ENCODE measurements at regions not wholly inside any gene's neighbourhood (a gene's known extent, or its start where the extent isn't known, plus 50 kb on each side); places are given as distances from the start of the nearest gene placed in this dataset.

DNA sequence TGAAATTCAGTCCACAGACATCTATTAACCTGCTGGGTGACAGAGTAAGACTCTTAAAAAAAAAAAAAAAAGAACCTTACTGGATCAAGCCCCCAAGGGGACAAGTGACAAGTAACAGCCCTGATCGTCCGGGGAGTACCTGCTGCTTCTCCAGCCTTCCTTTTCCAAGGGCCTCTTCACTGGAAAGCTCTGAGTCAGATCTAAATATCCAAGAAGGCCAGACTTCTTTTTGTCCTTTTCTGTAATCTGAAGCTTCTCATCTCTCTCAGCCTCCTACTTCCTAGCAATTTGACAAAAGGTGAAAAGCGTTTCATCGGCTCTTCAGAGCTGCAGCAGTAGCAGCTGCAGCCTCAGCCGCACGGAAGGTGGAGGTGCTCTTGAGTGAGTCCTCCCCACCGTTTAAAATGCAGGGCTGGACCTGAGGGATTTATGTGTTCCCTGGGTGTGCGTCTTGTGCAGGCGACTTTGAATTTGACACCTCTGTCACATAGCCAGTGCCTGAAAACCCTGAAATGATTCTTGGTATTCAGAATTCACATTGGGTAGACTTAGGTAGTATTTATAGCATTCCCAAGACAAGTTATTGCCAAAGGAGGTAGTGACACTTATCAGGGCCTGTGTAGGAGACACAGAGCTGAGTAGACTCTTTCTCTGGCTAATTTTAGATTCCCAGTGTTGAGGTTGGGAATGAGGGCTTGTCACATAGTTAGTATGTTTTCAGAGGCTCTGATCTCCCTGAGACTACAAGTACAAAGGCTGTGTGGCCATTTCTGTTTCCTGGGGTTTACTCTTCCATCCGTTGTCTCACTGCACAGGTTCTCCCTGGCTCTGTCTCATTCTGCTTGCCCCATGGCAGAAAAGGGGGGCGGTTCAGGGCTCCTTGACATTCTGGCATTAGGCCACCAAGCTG lies 291.2 kb upstream of the C2CD4B start:
- Histone ChIP-seq H3K4me1 (peaks cover 2% of the 10 kb centered on the region), H3K79me2 (no peaks in the 10 kb centered on the region), H3K27me3 (ENCODE audit: control insufficient read depth, insufficient read depth, low read length) (no peaks in the 10 kb centered on the region), H3K27ac (no peak overlapping the region), H3K36me3 (ENCODE audit: control insufficient read depth, insufficient read depth, low read length) (no peaks in the 10 kb centered on the region), H2AFZ (peak overlapping the region; percentile 19), H3K9ac (no peak overlapping the region), H3K4me3 (ENCODE audit: low read depth, low read length) (no peak overlapping the region), H3K4me2 (ENCODE audit: low read length) (no peak overlapping the region), H3K9me3 (ENCODE audit: control insufficient read depth, low read length) (no peaks in the 10 kb centered on the region)
- TF ChIP-seq, protein P1, sequence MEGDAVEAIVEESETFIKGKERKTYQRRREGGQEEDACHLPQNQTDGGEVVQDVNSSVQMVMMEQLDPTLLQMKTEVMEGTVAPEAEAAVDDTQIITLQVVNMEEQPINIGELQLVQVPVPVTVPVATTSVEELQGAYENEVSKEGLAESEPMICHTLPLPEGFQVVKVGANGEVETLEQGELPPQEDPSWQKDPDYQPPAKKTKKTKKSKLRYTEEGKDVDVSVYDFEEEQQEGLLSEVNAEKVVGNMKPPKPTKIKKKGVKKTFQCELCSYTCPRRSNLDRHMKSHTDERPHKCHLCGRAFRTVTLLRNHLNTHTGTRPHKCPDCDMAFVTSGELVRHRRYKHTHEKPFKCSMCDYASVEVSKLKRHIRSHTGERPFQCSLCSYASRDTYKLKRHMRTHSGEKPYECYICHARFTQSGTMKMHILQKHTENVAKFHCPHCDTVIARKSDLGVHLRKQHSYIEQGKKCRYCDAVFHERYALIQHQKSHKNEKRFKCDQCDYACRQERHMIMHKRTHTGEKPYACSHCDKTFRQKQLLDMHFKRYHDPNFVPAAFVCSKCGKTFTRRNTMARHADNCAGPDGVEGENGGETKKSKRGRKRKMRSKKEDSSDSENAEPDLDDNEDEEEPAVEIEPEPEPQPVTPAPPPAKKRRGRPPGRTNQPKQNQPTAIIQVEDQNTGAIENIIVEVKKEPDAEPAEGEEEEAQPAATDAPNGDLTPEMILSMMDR (IDR thresholded peaks at IDR 0.05), result no peak

GRCh38 chr15:62457100-62457499 lies 292.0 kb upstream of the C2CD4B start:
- no peak overlapping the region for H3K27ac ChIP-seq
- no peaks in the 10 kb centered on the region for H3K79me2 ChIP-seq
- H3K27me3 ChIP-seq (ENCODE audit: control insufficient read depth, insufficient read depth, low read length), result no peaks in the 10 kb centered on the region
- H3K4me1 ChIP-seq, result peaks cover 2% of the 10 kb centered on the region
- no peak overlapping the region for H3K4me3 ChIP-seq (ENCODE audit: low read depth, low read length)
- H2AFZ ChIP-seq, result no peak overlapping the region
- no peaks in the 10 kb centered on the region for H3K36me3 ChIP-seq (ENCODE audit: control insufficient read depth, insufficient read depth, low read length)
- no peak overlapping the region for H3K9ac ChIP-seq
- TF ChIP-seq, protein P1 (IDR thresholded peaks at IDR 0.05), result no peak
- no peak overlapping the region for H3K4me2 ChIP-seq (ENCODE audit: low read length)
- H3K9me3 ChIP-seq (ENCODE audit: control insufficient read depth, low read length), result no peaks in the 10 kb centered on the region

GRCh38 chr15:62459875-62460274 lies 294.8 kb upstream of the C2CD4B start:
- H3K4me3 ChIP-seq (ENCODE audit: low read depth, low read length), result no peak overlapping the region
- no peak overlapping the region for H3K4me2 ChIP-seq (ENCODE audit: low read length)
- no peaks in the 10 kb centered on the region for H3K9me3 ChIP-seq (ENCODE audit: control insufficient read depth, low read length)
- H3K9ac ChIP-seq, result no peak overlapping the region
- H3K4me1 ChIP-seq, result peaks cover 2% of the 10 kb centered on the region
- no peaks in the 10 kb centered on the region for H3K27me3 ChIP-seq (ENCODE audit: control insufficient read depth, insufficient read depth, low read length)
- no peak overlapping the region for H2AFZ ChIP-seq
- no peak overlapping the region for H3K27ac ChIP-seq
- no peaks in the 10 kb centered on the region for H3K79me2 ChIP-seq
- TF ChIP-seq, protein P1 (IDR thresholded peaks at IDR 0.05), result no peak
- no peaks in the 10 kb centered on the region for H3K36me3 ChIP-seq (ENCODE audit: control insufficient read depth, insufficient read depth, low read length)

DNA sequence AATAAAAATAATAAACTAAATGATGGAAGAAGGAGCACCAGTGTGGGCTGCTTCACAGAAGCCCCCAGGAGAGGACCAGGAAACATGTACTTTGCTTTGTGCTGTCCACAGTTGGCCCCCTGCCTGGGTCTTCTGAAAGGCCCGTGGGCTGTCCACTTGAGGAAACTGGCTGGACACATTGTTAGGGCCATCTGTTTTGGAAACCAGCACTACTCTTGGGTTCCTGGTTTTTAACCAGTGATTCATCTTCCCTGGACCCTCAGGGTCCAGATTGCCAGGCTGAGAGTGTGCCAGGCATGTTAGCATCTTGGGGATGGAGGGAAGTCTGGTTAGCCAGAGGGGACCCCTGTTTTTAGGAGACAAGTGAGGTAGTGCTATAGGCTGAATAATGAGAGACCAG lies 297.2 kb upstream of the C2CD4B start:
- Histone ChIP-seq H3K79me2 (no peaks in the 10 kb centered on the region), H3K4me2 (ENCODE audit: low read length) (no peak overlapping the region), H3K27me3 (ENCODE audit: control insufficient read depth, insufficient read depth, low read length) (no peaks in the 10 kb centered on the region), H3K36me3 (ENCODE audit: control insufficient read depth, insufficient read depth, low read length) (no peaks in the 10 kb centered on the region), H2AFZ (no peak overlapping the region), H3K4me1 (no peaks in the 10 kb centered on the region), H3K9ac (no peak overlapping the region), H3K9me3 (ENCODE audit: control insufficient read depth, low read length) (no peaks in the 10 kb centered on the region), H3K27ac (no peak overlapping the region), H3K4me3 (ENCODE audit: low read depth, low read length) (no peak overlapping the region)
- TF ChIP-seq, protein P1 (IDR thresholded peaks at IDR 0.05), result no peak

GRCh38 chr15:62462721-62463120 lies 297.6 kb upstream of the C2CD4B start:
- TF ChIP-seq, protein P1 (IDR thresholded peaks at IDR 0.05), result no peak

More at GRCh38 chr15:62462721-62463120, 297.6 kb upstream of the C2CD4B start:
- no peak overlapping the region for H2AFZ ChIP-seq
- no peak overlapping the region for H3K4me3 ChIP-seq (ENCODE audit: low read depth, low read length)
- H3K9ac ChIP-seq, result no peak overlapping the region
- H3K79me2 ChIP-seq, result no peaks in the 10 kb centered on the region
- no peaks in the 10 kb centered on the region for H3K4me1 ChIP-seq
- no peaks in the 10 kb centered on the region for H3K27me3 ChIP-seq (ENCODE audit: control insufficient read depth, insufficient read depth, low read length)
- no peak overlapping the region for H3K4me2 ChIP-seq (ENCODE audit: low read length)
- H3K36me3 ChIP-seq (ENCODE audit: control insufficient read depth, insufficient read depth, low read length), result no peaks in the 10 kb centered on the region
- no peaks in the 10 kb centered on the region for H3K9me3 ChIP-seq (ENCODE audit: control insufficient read depth, low read length)
- H3K27ac ChIP-seq, result no peak overlapping the region
